Stomach (tissue), 8 donors: ENCODE measurements at regions not wholly inside any gene's neighbourhood (a gene's known extent, or its start where the extent isn't known, plus 50 kb on each side); places are given as distances from the start of the nearest gene placed in this dataset.

Source experiments
- DNase-seq, 2 donors: peaks; one replicate each; pipeline versions ENCODE4 v3.0.0 to v3.0.0-alpha.2; 2013 to 2019
- H3K27ac ChIP-seq, 5 donors: fragments of 200-600 bp in 4 of 5; sonication (generic) in 4 of 5; one replicate each; pipeline ENCODE4 v1.5.1; 2013 to 2019; ENCODE audit warnings: mild to moderate bottlenecking in 1 of 5, moderate library complexity in 1 of 5
- H3K27me3 ChIP-seq, 3 donors: fragments of 200-600 bp; sonication (generic); one replicate each; pipeline ENCODE4 v1.5.1; 2017 to 2019; ENCODE audit warnings: mixed run types in 1 of 3
- H3K36me3 ChIP-seq, 4 donors: fragments of 200-600 bp; sonication (generic); 1 replicate in 3 of 4; 2 replicates in 1 of 4; pipeline ENCODE4 v1.5.1; 2016 to 2019
- H3K4me1 ChIP-seq, 4 donors: fragments of 200-600 bp; sonication (generic); one replicate each; pipeline ENCODE4 v1.5.1; 2016 to 2019
- H3K4me3 ChIP-seq, 4 donors: fragments of 200-600 bp; sonication (generic) in 3 of 4; one replicate each; pipeline ENCODE4 v1.5.1; 2016 to 2019; ENCODE audit warnings: mild to moderate bottlenecking in 1 of 4
- H3K9me3 ChIP-seq, 4 donors: fragments of 200-600 bp; sonication (generic); one replicate each; pipeline ENCODE4 v1.5.1; 2016 to 2019
- CTCF ChIP-seq, 7 experiments: fragments of 450-650 bp in 4 of 7; fragments of 200-600 bp in 3 of 7; sonication (generic) in 3 of 7; IDR thresholded peaks; one replicate each; pipeline ENCODE4 v1.5.1; 2016 to 2019; ENCODE audit warnings: antibody characterized with exemption in 7 of 7, control low read depth in 2 of 7, mild to moderate bottlenecking in 1 of 7
- EP300 ChIP-seq: sonication (generic); formaldehyde crosslinking; IDR thresholded peaks from one replicate; pipeline ENCODE4 v1.6.1; 2017; ENCODE audit warnings: antibody characterized with exemption
- POLR2A ChIP-seq, 4 donors: fragments of 450-650 bp; IDR thresholded peaks; one replicate each; pipeline ENCODE4 v1.6.1; 2016; ENCODE audit warnings: antibody characterized with exemption in 4 of 4, control low read depth in 2 of 4, mild to moderate bottlenecking in 1 of 4, moderate library complexity in 1 of 4
- POLR2AphosphoS5 ChIP-seq, 3 donors: sonication (generic); formaldehyde crosslinking; IDR thresholded peaks; one replicate each; pipeline ENCODE4 v1.6.1; 2016; ENCODE audit warnings: antibody characterized with exemption in 3 of 3
- WGBS, 5 donors: extraction: QIAGEN DNeasy Blood & Tissue Kit in 3 of 5; methylation state at CpG; one replicate each; pipeline versions ENCODE4 v1.1.5 to v1.1.7; 2013 to 2018; 5-methylcytosine and 5-hydroxymethylcytosine counted together
- intact Hi-C: fragments of 100-400 bp; cut with DNase I; formaldehyde crosslinking; loops from one replicate; pipeline ENCODE4 v1.15.1; 2023; ENCODE audit warnings: low total_unique reads
- donor health status: healthy with polysubstance abuse.
- donor health status: Bipolar disorder and iron deficiency.
- donor health status: healthy.

- TF ChIP-seq POLR2AphosphoS5 (IDR thresholded peaks at IDR 0.05) (no peak), CTCF (IDR thresholded peaks at IDR 0.05) (no peak), POLR2A (IDR thresholded peaks at IDR 0.05) (no peak), EP300 (no peak)
- Histone ChIP-seq H3K36me3 (no peaks in the 10 kb centered on the region), H3K4me3 (no peak overlapping the region), H3K9me3 (peaks cover 0 to under 1% (median 0%) of the 10 kb centered on the region in 4 donors), H3K27me3 (no peaks in the 10 kb centered on the region), H3K4me1 (no peaks in the 10 kb centered on the region), H3K27ac (no peak overlapping the region)
- DNase-seq: no peak
- intact Hi-C loops: no loop called here
Measured at GRCh38 chr9:11755951-11756350, 937.2 kb upstream of the TYRP1 start.

GRCh38 chr9:11757408-11757807 is 935.8 kb upstream of the TYRP1 start:
- intact Hi-C loops: no loop called here
- Histone ChIP-seq H3K27ac (no peak overlapping the region), H3K9me3 (peaks cover 0 to 6% (median 0%) of the 10 kb centered on the region in 4 donors), H3K27me3 (no peaks in the 10 kb centered on the region), H3K36me3 (no peaks in the 10 kb centered on the region), H3K4me1 (no peaks in the 10 kb centered on the region), H3K4me3 (no peak overlapping the region)
- DNase-seq: no peak
- TF ChIP-seq CTCF (IDR thresholded peaks at IDR 0.05): no peak
- TF ChIP-seq POLR2AphosphoS5 (IDR thresholded peaks at IDR 0.05): no peak
- no peak for TF ChIP-seq POLR2A (IDR thresholded peaks at IDR 0.05)
- no peak for TF ChIP-seq EP300
- whole genome bisulfite sequencing, 5 donors: 83 to 92% (median 86%) methylated on average over 3 of the region's 3 CpGs

GRCh38 chr9:11758016-11758415 is 935.2 kb upstream of the TYRP1 start:
- H3K36me3 ChIP-seq: no peaks in the 10 kb centered on the region
- WGBS, 5 donors: 86 to 91% (median 89%) methylated on average over 3 of the region's 3 CpGs
- intact Hi-C loops: no loop called here

GRCh38 chr9:11779971-11780370 is 913.2 kb upstream of the TYRP1 start:
- intact Hi-C loops: no loop called here
- Histone ChIP-seq H3K27me3 (no peaks in the 10 kb centered on the region), H3K9me3 (no peaks in the 10 kb centered on the region), H3K4me1 (no peaks in the 10 kb centered on the region), H3K36me3 (no peaks in the 10 kb centered on the region), H3K27ac (no peak overlapping the region), H3K4me3 (no peak overlapping the region)
- DNase-seq: no peak
- WGBS, 5 donors: 76 to 81% (median 77%) methylated on average over 4 of the region's 4 CpGs
- TF ChIP-seq EP300 (no peak), POLR2A (IDR thresholded peaks at IDR 0.05) (no peak), POLR2AphosphoS5 (IDR thresholded peaks at IDR 0.05) (no peak), CTCF (IDR thresholded peaks at IDR 0.05) (no peak)

More at GRCh38 chr9:11758016-11758415, 935.2 kb upstream of the TYRP1 start:
- no peaks in the 10 kb centered on the region for H3K4me1 ChIP-seq
- no peak for DNase-seq
- H3K27ac ChIP-seq: no peak overlapping the region
- no peak for TF ChIP-seq POLR2AphosphoS5 (IDR thresholded peaks at IDR 0.05)
- TF ChIP-seq EP300: no peak
- no peak for TF ChIP-seq CTCF (IDR thresholded peaks at IDR 0.05)
- TF ChIP-seq POLR2A (IDR thresholded peaks at IDR 0.05): no peak
- no peak overlapping the region for H3K4me3 ChIP-seq
- H3K9me3 ChIP-seq: peaks cover 0 to 6% (median 0%) of the 10 kb centered on the region in 4 donors
- H3K27me3 ChIP-seq: no peaks in the 10 kb centered on the region
